NCI-H2081 (cell line): ENCODE measurements at regions not wholly inside any gene's neighbourhood (a gene's known extent, or its start where the extent isn't known, plus 50 kb on each side); places are given as distances from the start of the nearest gene placed in this dataset.

Experiments used
- DNase-seq, 2 experiments: peaks; one replicate each; lab custom pipeline; 2025; lab: John Stamatoyannopoulos, UW

DNA sequence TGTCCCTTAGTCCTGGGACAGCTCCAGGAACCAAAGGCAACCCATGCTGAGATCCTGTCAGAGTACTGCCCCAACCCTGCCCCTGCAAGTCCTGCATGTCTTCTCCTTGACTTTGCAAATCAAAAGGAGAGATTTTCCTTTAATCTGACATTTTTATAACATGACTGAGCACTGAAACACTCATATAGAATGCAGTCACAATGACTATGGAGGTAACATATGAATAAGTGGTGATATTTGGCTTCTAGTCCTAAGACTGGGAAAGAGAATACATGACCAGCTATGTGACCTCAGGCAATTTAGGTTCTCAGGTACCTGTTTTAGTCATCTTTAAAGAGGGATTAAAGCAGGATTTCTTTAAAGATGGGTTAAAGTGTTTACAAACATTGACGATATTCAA lies 941.6 kb upstream of the CDH8 start:
- DNase-seq = no peak

DNA sequence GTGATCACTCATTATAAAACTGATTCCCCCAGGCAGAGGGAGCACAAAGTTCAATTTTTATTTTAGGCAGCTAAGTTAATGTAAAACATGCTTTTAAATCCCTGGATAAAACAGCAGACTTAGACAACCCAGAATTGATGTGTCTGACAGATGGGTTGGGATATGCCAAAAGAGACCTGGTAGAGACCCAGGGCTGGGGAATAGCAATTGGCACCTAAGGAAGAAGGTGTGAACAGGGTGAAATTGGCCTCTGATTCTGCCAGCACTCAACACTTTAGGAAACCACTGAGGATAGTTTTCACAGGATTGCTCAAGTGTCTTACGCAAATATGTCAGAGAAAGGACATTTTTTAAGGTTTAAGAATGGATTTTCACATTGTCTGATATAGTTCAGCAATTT lies 938.2 kb upstream of the CDH8 start:
- no peak for DNase-seq

DNA sequence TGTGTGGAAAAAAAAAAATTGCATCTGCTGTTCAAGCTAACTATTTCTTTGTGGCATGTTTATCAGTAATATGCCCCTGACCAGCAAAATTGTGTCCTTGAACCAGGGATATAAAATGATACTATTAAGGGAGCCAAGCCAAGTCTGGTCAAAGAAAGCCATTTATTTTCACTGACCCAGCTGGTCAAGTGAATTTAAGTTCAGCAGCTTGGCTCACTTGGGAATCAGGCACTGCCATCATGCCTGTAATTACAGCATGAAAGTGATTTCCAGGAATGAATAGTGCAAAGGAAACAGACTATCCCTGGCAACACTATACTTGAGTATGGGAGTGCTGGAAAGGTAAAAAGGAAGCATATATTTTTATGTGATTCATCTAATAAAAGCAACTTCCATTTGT lies 934.6 kb upstream of the CDH8 start:
- DNase-seq = no peak

DNA sequence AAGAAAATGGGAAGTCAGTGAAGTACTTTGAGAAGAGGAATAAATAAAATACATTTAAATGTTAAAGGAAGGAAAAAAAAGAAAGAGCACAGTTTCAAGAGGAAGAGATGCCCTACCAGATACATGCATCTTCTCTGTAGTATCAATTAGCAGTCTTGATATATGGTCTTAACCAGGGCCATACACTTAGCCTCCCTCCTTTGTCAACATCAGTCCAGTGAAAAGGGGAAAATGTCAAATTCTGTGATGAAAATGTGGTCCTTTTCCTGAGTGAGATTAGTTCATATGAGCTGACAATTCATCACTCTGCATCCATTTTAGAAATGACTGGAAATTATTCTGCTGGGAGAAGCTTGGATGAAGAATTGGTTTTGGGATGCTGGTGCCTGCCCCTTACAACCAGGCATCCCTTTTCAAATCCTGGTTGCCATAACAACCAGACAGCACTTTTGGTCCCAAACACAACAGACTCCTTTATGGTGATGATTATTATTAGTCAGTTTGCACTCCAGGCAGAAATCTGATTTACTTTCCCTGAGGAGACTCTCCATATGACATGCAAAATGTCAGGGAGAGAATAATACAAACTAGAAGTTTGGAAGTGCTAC lies 933.6 kb upstream of the CDH8 start:
- no peak for DNase-seq

DNA sequence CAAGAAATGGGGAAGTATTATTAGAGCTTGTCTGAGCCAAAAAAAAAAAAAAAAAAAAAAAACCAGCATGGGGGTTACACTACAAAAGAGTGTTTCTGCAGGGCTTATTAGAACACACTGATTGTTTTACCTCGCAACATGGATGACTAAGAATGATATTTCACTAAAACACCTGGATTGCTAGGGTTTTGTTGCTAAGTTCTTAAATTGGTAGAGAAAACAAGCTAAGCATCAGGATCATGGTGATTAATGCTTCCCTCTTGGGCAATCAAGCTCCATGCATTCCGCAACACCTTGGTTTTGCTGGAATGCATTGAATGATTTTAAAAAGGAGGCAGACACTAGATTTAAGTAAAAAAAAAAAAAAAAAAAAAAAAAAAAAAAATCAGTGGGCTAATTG lies 931.4 kb upstream of the CDH8 start:
- DNase-seq = no peak

DNA sequence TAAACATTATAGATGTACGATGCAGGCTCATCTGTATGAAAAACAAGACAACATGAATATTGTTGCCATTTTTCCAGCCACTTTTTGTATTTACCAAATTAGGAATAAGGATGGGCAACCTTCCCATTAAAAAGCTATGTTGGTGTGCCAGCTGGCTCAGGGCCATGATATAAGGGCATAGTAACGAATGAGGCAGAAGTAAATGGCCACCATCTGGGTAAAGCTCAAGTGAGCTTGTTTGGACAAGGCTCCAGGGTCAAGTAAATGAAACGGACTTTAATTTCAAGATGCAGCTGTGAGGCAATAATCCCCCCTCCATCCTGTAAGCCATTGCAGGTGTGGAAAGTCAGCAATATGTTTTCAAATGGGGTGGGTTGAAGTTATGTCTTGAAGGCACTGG lies 930.9 kb upstream of the CDH8 start:
- peak; percentile 14 to 59 for DNase-seq

DNA sequence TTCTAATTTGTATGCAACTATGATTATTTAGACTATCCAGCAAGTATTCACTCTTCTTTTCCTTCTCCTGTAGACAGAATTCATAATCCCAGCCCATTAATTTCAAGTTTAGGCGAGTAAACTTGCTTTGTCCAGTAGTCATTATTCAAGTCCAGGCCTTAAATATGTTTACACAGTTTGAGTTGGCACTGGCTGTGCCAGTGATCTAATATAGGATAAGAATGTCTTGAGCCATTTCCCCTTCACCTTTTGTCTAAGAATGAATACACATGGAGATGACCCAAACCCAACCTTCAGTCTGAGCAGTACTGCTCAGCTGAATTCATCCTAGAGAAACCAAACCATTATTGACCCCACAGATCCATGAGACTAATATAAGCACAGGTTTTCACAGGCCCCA lies 930.4 kb upstream of the CDH8 start:
- DNase-seq = no peak

DNA sequence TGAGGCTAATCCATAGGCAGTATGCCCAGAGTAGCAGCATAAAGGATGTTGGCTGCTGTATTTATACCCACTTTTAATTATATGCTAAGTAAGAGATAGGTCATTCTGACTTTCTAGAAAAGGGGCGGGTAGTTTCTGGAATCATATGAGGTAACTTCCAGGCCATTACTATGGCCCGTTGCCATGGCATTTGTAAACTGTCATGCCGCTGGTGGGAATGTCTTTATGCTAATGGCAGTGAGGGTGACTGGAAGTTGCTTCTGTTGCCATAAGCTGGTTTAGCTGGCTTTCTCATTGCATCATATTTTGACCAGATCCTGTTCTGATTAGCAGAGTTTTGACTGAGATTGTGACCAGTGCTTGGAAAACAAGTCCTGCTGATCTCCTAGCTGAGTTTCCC lies 929.6 kb upstream of the CDH8 start:
- no peak for DNase-seq

DNA sequence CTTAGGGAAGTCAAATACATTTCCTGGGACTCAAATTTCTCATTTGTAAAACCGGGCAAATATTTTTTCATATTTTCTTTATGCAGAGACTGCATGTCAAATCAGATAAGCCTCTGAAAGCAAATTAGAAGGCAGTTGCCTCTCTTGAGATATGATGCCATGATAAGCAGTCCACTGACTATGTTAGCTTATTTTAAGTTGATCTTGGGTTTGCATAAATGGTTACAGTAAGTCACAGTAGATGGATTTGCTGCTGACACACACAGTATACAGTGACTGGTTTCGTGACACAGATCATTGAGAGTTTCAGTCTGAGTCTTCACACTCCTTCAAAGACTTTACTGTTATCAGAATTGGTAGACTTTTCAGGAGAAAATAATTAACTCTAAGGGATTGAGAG lies 927.6 kb upstream of the CDH8 start:
- no peak for DNase-seq

DNA sequence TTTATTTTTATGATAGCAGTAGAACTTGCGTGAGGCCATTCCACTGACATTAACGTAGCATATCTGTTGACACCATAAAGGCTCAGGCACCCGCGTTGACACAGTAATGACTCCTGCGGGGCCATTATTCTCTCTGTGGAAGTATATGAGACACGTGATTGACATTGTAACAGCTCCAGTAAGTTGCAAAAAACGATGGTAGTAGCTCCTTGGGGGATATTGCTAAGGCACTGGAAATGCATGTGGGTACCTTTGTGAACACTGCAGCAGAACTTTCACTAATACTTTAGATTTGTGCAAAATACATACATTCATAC lies 918.8 kb upstream of the CDH8 start:
- no peak for DNase-seq

DNA sequence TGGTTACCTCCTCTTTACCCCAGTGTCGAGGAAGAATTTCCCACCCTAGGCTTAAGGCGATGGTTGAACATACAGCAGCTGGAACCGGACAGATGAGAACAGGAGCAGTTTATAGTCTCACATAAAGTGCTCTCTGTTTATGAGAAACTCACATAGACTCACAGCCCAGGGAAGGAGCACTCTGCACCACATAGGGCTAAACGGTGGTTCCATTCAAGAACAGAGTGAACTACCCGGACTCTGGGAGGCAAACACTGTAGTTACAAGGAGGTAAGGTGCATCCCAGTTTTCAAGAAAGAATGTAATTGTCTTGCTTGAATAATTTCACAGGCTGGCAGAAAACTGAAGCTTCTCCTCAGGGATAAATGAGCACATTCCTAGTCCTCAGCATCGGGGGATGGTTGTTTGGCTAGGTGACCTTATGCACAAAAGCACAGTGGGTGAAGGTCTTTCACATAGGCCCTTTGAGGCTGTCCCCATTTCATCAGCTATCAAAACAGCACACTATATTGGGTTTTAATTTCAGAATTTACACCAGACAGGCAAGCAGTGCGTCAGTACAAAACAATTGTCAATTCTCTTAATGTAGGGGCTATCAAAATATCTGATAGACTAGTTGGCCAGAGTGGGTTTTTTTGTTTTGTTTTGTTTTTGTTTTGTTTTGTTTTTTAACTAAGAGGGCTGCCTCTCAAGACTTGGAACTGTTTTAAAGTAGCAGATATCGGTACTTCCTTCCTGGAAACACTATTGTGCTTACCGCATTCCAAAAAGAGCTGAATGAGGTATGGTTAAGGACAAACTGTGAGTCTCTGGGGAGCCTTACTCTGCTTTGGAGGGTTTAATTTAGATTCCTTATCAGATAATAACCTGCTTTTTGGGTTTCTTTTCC lies 918.1 kb upstream of the CDH8 start:
- DNase-seq = no peak

DNA sequence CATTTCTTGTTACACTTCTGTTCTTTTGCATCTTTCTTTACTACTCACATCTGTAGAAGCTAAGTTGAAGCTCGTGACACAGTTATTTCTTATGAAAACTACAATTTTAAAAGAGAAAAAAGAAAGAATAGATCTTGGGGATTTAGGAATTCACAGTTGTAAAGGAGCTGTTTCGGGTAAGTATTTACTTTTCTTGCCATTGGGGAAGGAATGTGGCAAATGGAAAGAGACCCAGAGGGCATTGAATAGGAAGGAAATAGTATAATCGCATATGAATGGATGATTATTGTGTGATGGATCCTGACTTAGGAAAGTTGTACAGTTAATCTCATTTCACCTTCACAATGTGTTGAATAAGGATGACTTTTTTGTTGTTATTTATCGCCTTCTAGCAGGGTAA lies 914.1 kb upstream of the CDH8 start:
- DNase-seq = no peak

DNA sequence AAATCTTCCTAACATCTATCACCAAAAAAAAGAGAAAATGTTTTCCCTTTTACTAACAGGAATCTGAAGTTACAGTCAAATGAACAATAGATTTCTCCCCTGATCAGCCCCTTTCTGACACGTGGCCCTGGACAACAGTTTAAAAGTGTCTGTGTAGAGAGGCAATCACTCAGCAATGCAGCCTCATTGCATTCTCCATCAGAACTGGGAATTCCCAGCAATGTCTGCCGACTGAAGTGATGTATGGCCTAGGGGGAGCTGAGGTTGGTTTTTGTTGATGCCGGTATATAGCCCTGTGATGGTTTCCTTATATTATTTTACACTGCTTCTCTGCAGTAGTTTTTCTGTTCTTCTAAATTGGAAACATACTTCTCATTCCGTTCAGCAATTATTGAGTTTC lies 904.3 kb upstream of the CDH8 start:
- DNase-seq = no peak

DNA sequence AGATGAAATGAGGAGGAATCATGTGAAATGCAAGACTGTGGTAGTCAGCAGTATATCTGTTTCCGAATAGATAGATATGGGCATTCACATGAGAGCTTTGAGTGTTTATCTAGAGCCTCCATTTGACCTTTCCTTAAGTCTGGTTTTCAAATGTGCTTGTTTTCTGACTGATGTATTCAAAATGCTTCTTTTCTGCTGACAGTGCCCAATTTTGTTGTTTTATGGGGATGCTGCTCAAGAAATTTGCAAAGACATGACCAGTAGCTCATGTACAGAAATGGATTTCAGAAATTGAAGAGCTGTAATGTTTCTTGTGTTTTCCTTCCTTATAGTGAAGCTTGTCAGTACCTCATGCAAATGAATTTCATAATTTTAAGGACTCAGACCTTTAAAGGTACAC lies 903.4 kb upstream of the CDH8 start:
- no peak for DNase-seq

DNA sequence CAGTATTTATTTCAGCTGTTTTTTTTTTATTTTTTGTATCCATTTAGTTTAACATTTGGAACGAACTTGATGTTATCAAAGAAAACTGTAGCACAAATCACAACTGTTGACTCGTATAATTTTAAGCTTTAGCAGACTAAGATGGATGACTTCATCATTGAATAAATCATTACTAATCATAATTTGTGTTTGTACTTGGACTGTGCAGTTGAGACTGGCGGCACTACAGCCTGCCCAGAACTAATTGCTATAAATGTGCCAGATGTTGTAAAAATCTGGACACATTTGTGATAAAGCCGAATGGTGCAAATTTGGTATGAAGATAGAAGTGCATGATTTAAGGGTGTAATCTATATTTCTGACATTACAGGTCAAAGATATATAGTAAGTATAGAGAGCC lies 897.7 kb upstream of the CDH8 start:
- DNase-seq = peak in 1 of 2 experiments; percentile 14

DNA sequence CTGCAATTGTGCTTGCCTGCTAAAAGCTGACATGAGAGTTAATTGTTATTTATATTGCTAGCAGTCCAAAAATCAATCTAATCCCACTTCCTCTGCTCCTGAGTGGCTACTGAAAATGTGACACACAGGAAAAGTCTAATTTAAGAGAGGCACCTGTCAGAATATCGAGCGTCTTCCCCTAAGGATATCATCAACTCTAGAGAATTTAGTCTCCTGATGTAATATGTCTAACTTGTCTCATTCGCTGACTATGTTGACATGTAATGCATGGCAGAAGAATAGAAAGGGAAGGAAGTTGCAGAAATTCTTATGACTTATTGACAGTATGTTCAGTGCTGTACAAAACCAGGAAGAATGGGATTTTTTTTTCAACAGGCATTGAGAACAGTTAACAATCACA lies 893.4 kb upstream of the CDH8 start:
- no peak for DNase-seq

DNA sequence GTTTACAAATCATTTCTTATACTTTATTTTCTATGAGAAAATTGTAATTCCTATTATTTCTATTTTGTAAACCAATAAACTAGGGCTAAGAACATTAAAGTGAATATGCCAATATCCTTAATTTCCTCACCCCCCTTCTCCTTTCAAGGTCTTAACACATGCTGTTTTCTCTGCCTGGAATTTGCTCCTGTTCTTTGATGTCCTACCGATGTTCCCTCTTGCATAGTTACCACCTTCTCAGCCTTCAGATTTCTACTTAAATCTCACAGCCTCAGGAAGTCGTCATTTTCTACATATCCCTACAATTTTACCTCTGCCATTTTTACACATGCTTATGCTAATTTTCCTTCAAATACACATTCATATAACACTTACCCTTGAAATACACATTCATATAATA lies 890.9 kb upstream of the CDH8 start:
- DNase-seq = no peak

DNA sequence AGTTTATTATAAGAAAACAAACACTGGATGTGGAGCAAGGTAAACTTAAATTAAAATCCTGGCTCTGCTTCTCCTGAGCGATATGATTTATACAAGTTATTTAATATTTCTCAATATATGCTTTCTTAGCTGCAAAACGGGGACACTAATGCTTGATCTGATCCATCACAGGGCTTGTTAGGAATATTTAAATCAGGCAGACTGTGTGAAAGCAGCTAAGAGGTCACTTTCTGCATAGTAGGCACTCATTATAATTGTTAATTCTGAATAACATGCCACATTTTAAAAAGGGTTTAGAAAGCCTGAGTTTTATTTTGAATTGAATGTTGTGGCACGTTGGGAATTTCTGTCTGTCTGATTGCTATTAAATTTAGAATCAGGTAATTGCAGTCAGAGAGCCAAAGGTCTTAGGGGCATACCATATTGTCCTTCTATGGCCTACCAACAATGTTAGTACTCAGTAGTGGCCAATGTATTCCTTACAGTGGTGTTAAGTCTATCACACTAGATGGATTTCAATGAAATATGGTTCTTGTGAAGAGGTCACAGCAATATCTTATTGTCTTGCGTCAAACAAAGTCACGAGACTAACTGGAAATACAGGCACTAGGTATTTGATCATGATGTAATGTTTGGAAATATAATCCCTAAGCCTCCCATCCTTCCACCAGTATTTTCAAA lies 890.0 kb upstream of the CDH8 start:
- no peak for DNase-seq

DNA sequence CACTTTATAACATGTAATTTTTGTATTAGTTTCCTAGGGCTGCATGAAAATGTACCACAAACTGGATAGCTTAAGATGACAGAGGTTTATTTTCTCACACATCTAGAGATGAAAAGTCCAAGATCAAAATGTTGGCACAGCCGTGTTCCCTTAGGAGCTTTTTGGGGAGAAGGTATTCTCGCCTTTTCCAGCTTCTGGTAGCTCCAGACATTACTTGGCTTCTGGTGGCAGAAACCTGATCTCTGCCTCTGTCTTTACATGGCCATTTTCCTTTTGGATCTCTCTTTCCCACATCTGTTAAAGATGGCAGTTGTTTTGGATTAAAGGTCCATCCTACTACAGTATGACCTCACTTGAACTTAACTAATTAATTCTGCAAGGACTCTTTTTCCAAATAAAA lies 885.7 kb upstream of the CDH8 start:
- no peak for DNase-seq

DNA sequence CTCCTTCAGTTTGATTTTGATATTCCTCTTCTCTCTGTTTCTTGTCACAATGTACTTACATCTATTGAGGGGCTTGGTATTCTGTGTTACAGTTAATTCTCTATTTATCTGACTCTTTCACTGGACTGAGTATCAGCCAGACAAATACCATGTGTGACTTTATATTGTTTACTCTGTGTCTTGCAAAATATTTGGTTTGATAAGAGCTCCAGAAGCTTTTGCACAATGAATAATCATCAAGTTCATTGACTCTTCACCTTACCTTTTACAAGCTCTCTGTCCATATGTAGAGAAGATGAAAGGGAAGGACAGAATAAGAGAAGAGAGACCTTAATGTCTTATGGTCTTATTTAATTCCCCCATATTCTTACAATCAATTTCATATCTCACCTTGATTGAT lies 877.7 kb upstream of the CDH8 start:
- no peak for DNase-seq

DNA sequence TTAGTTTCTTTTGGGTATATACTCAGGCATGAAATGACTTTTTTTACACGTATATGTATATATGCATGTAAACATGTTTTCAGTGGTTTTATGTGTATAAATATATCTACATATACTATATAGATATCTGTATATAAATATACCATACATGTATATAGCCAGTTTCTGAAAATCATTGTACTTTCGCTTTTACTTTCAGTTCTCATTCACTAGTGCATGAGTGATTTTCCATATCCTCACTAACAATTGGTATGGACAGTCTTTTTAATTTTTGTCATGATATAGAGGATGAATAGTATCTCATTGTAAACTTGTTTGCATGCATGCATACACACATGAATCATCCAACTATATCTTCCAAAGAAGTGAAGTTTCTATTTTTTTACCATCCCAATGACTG lies 877.1 kb upstream of the CDH8 start:
- no peak for DNase-seq

DNA sequence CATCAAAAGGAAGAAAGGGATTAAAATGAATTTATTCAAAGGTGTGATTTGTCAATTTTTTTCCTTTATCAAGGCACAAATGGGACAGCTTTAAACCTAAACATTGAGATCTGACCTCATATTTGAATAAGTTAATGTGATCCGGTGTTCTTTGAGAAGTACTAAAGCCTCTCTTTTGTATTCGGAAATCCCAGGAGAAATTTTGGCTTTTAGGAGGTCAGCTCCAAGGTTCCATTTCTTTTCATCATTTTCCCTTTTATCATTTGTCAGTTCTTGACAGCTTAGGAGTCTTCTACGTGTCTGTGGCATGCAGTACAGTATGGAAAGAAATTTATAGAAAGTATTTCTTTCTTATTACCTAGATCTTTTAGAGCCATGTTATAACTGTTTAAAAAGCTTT lies 873.4 kb upstream of the CDH8 start:
- DNase-seq = no peak

DNA sequence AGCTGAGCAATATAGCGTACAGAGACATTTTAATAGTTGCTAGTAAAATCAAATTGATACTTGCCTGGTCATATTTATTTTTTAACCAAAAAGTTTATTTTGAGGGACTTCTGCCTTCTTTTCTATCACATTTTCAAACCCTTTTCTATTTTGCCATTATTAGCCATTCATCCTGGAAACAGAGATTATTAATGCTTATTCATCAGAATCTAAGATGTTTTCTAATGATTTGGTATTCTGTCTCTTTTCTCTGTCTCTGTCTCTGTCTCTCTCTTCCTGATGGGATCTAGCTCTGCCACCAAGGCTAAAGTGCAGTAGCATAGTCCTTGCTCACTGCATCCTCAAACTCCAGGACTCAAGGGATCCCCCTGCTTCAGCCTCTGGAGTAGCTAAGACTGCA lies 871.3 kb upstream of the CDH8 start:
- DNase-seq = no peak
